ENCODE measurements at regions not wholly inside any gene's neighbourhood (a gene's known extent, or its start where the extent isn't known, plus 50 kb on each side); places are given as distances from the start of the nearest gene placed in this dataset.
"Not testable (repeated sequence)": the region's sequence is repeated elsewhere in the genome, so short reads cannot be mapped to it uniquely, and the experiment has no call there.

GRCh38 chr21:9009267-9010016 is 1511.9 kb upstream of the TPTE start:
- not testable (repeated sequence) for TF ChIP-seq CTCF, POLR2A (IDR thresholded peaks at IDR 0.05)

Measured in thyroid gland (tissue), 4 donors.